Esophagus (tissue), 2 donors: ENCODE measurements at regions not wholly inside any gene's neighbourhood (a gene's known extent, or its start where the extent isn't known, plus 50 kb on each side); places are given as distances from the start of the nearest gene placed in this dataset.

Experiments
- H3K27ac ChIP-seq, 2 donors: one replicate each; pipeline ENCODE4 v1.5.1; 2013; ENCODE audit warnings: low read depth in 2 of 2, mild to moderate bottlenecking in 2 of 2, inconsistent platforms in 1 of 2, low read length in 1 of 2, moderate library complexity in 1 of 2
- H3K27me3 ChIP-seq, 2 donors: one replicate each; pipeline ENCODE4 v1.6.1; 2013; ENCODE audit warnings: low read length in 2 of 2, control low read depth in 1 of 2, mild to moderate bottlenecking in 1 of 2; ENCODE audit not compliant: insufficient read depth in 2 of 2, control insufficient read depth in 1 of 2
- H3K36me3 ChIP-seq, 2 donors: one replicate each; pipeline ENCODE4 v1.6.1; 2013; ENCODE audit warnings: low read length in 1 of 2; ENCODE audit not compliant: control insufficient read depth in 2 of 2, insufficient read depth in 2 of 2
- H3K4me1 ChIP-seq, 2 donors: one replicate each; pipeline ENCODE4 v1.6.1; 2013; ENCODE audit warnings: low read length in 1 of 2; ENCODE audit not compliant: control insufficient read depth in 2 of 2, insufficient read depth in 2 of 2
- H3K4me3 ChIP-seq, 2 donors: one replicate each; pipeline ENCODE4 v1.5.1; 2013; ENCODE audit warnings: low read length in 2 of 2, mild to moderate bottlenecking in 2 of 2, low read depth in 1 of 2, moderate library complexity in 1 of 2
- H3K9me3 ChIP-seq, 2 donors: one replicate each; pipeline ENCODE4 v1.6.1; 2013; ENCODE audit warnings: mild to moderate bottlenecking in 2 of 2, low read depth in 1 of 2, low read length in 1 of 2, moderate library complexity in 1 of 2; ENCODE audit not compliant: control insufficient read depth in 2 of 2, insufficient read depth in 1 of 2
- WGBS, 2 donors: extraction: QIAGEN DNeasy Blood & Tissue Kit; methylation state at CpG; one replicate each; pipeline ENCODE4 v1.1.7; 2013; 5-methylcytosine and 5-hydroxymethylcytosine counted together
- donor health status: healthy with polysubstance abuse.
- donor health status: Bipolar disorder and iron deficiency.

- Histone ChIP-seq H3K36me3 (no peaks in the 10 kb centered on the region), H3K9me3 (no peaks in the 10 kb centered on the region), H3K4me1 (no peaks in the 10 kb centered on the region), H3K4me3 (no peak overlapping the region), H3K27ac (no peak overlapping the region), H3K27me3 (no peaks in the 10 kb centered on the region)
- WGBS, 2 donors = 70 to 71% methylated on average over 3 of the region's 3 CpGs
Measured at GRCh38 chr1:193593147-193593885, 406.9 kb upstream of the B3GALT2 start.

GRCh38 chr1:193592317-193592716 is 405.9 kb upstream of the B3GALT2 start:
- Histone ChIP-seq H3K9me3 (no peaks in the 10 kb centered on the region), H3K36me3 (no peaks in the 10 kb centered on the region), H3K27ac (no peak overlapping the region), H3K4me3 (no peak overlapping the region), H3K4me1 (no peaks in the 10 kb centered on the region), H3K27me3 (no peaks in the 10 kb centered on the region)
- WGBS, 2 donors = 69 to 79% methylated on average over 2 of the region's 2 CpGs

- H3K27ac ChIP-seq = no peak overlapping the region
- H3K4me3 ChIP-seq = no peak overlapping the region
- no peaks in the 10 kb centered on the region for H3K9me3 ChIP-seq
- no peaks in the 10 kb centered on the region for H3K27me3 ChIP-seq
- no peaks in the 10 kb centered on the region for H3K36me3 ChIP-seq
- no peaks in the 10 kb centered on the region for H3K4me1 ChIP-seq
Measured at GRCh38 chr1:193590102-193590501, 403.7 kb upstream of the B3GALT2 start.

GRCh38 chr1:193589597-193590040 is 403.2 kb upstream of the B3GALT2 start:
- WGBS, 2 donors = 18 to 34% methylated on average over 3 of the region's 3 CpGs
- Histone ChIP-seq H3K4me3 (no peak overlapping the region), H3K27ac (no peak overlapping the region), H3K4me1 (no peaks in the 10 kb centered on the region), H3K27me3 (no peaks in the 10 kb centered on the region), H3K9me3 (no peaks in the 10 kb centered on the region), H3K36me3 (no peaks in the 10 kb centered on the region)

- 69% methylated on average over 8 of the region's 8 CpGs for WGBS, 2 donors
- Histone ChIP-seq H3K9me3 (no peaks in the 10 kb centered on the region), H3K27ac (no peak overlapping the region), H3K27me3 (no peaks in the 10 kb centered on the region), H3K36me3 (no peaks in the 10 kb centered on the region), H3K4me3 (no peak overlapping the region), H3K4me1 (no peaks in the 10 kb centered on the region)
Measured at GRCh38 chr1:193588311-193589082, 402.1 kb upstream of the B3GALT2 start.

GRCh38 chr1:193584731-193585239 is 398.4 kb upstream of the B3GALT2 start:
- Histone ChIP-seq H3K4me3 (no peak overlapping the region), H3K27me3 (no peaks in the 10 kb centered on the region), H3K27ac (no peak overlapping the region), H3K4me1 (no peaks in the 10 kb centered on the region), H3K36me3 (no peaks in the 10 kb centered on the region), H3K9me3 (no peaks in the 10 kb centered on the region)
- 65 to 69% methylated on average over 2 of the region's 2 CpGs for WGBS, 2 donors

- WGBS, 2 donors = 87 to 92% methylated on average over 3 of the region's 3 CpGs
- H3K27me3 ChIP-seq = no peaks in the 10 kb centered on the region
- H3K9me3 ChIP-seq = no peaks in the 10 kb centered on the region
- H3K4me3 ChIP-seq = no peak overlapping the region
- no peak overlapping the region for H3K27ac ChIP-seq
- H3K36me3 ChIP-seq = no peaks in the 10 kb centered on the region
- no peaks in the 10 kb centered on the region for H3K4me1 ChIP-seq
Measured at GRCh38 chr1:193581341-193581740, 394.9 kb upstream of the B3GALT2 start.

GRCh38 chr1:193580419-193580818 is 394.0 kb upstream of the B3GALT2 start:
- H3K36me3 ChIP-seq = no peaks in the 10 kb centered on the region
- H3K9me3 ChIP-seq = no peaks in the 10 kb centered on the region
- no peak overlapping the region for H3K27ac ChIP-seq
- WGBS, 2 donors = 89 to 91% methylated on average over 3 of the region's 3 CpGs
- H3K27me3 ChIP-seq = no peaks in the 10 kb centered on the region
- no peak overlapping the region for H3K4me3 ChIP-seq
- no peaks in the 10 kb centered on the region for H3K4me1 ChIP-seq

- Histone ChIP-seq H3K36me3 (no peaks in the 10 kb centered on the region), H3K4me1 (no peaks in the 10 kb centered on the region), H3K4me3 (no peak overlapping the region), H3K27me3 (no peaks in the 10 kb centered on the region), H3K9me3 (no peaks in the 10 kb centered on the region), H3K27ac (no peak overlapping the region)
- 96 to 100% methylated on average over 1 of the region's 1 CpG for WGBS, 2 donors
Measured at GRCh38 chr1:193579323-193579722, 392.9 kb upstream of the B3GALT2 start.
